Fibroblast of lung (primary cell): ENCODE measurements at regions not wholly inside any gene's neighbourhood (a gene's known extent, or its start where the extent isn't known, plus 50 kb on each side); places are given as distances from the start of the nearest gene placed in this dataset.

Source experiments
- CTCF ChIP-seq, 2 donors: IDR thresholded peaks in 1 of 2; conservative IDR thresholded peaks in 1 of 2; 1 replicate in 1 of 2; 2 replicates in 1 of 2; pipeline ENCODE4 v1.5.1; 2011 to 2012; ENCODE audit warnings: low read length in 2 of 2, control low read depth in 1 of 2, inconsistent platforms in 1 of 2, low read depth in 1 of 2, mild to moderate bottlenecking in 1 of 2
- EZH2 ChIP-seq: IDR thresholded peaks from 2 replicates; pipeline ENCODE4 v1.5.1; 2012; ENCODE audit warnings: low read length, control low read depth, mild to moderate bottlenecking; ENCODE audit errors: missing control alignments

GRCh38 chr12:24597580-24597979 is 351.3 kb downstream of the BCAT1 start:
- TF ChIP-seq CTCF (conservative IDR thresholded peaks at IDR 0.05 in 1 of 2, IDR thresholded peaks at IDR 0.05 in 1 of 2; ENCODE audit: low read depth in 1 of 2, low read length in 2 of 2) (no peak), EZH2 (no peak)
